ENCODE measurements at regions not wholly inside any gene's neighbourhood (a gene's known extent, or its start where the extent isn't known, plus 50 kb on each side); places are given as distances from the start of the nearest gene placed in this dataset.

GRCh38 chr5:57334475-57334874, 148.1 kb downstream of the ACTBL2 start:
- no peak for DNase-seq (ENCODE audit: extremely low spot score)
- intact Hi-C loops (cut with DNase I): no loop called here
- peaks cover 0 to 7% (median 1%) of the 10 kb centered on the region in 4 donors for H3K4me1 ChIP-seq
- no peaks in the 10 kb centered on the region for H3K36me3 ChIP-seq
- WGBS: 93% methylated on average over 1 of the region's 1 CpG
- H3K27me3 ChIP-seq: no peaks in the 10 kb centered on the region
- no peak overlapping the region for H3K4me3 ChIP-seq
- H3K27ac ChIP-seq (replicated peaks in 1 of 4): no peak overlapping the region
- TF ChIP-seq POLR2AphosphoS5 (IDR thresholded peaks at IDR 0.05): no peak
- no peak for TF ChIP-seq EP300 (IDR thresholded peaks at IDR 0.05)
- no peak for TF ChIP-seq POLR2A (IDR thresholded peaks at IDR 0.05; ENCODE audit: low read depth)
- TF ChIP-seq CTCF (IDR thresholded peaks at IDR 0.05): no peak
- H3K9me3 ChIP-seq: no peaks in the 10 kb centered on the region

GRCh38 chr5:57332361-57332760, 150.2 kb downstream of the ACTBL2 start:
- Histone ChIP-seq H3K27me3 (no peaks in the 10 kb centered on the region), H3K4me3 (no peak overlapping the region), H3K27ac (replicated peaks in 1 of 4) (no peak overlapping the region), H3K4me1 (peaks cover 0 to 7% (median 1%) of the 10 kb centered on the region in 4 donors), H3K9me3 (no peaks in the 10 kb centered on the region), H3K36me3 (no peaks in the 10 kb centered on the region)
- DNase-seq (ENCODE audit: extremely low spot score): no peak
- intact Hi-C loops (cut with DNase I): no loop called here
- TF ChIP-seq EP300 (IDR thresholded peaks at IDR 0.05) (no peak), POLR2AphosphoS5 (IDR thresholded peaks at IDR 0.05) (no peak), POLR2A (IDR thresholded peaks at IDR 0.05; ENCODE audit: low read depth) (no peak), CTCF (IDR thresholded peaks at IDR 0.05) (no peak)
- WGBS: 21% methylated on average over 4 of the region's 4 CpGs

DNA sequence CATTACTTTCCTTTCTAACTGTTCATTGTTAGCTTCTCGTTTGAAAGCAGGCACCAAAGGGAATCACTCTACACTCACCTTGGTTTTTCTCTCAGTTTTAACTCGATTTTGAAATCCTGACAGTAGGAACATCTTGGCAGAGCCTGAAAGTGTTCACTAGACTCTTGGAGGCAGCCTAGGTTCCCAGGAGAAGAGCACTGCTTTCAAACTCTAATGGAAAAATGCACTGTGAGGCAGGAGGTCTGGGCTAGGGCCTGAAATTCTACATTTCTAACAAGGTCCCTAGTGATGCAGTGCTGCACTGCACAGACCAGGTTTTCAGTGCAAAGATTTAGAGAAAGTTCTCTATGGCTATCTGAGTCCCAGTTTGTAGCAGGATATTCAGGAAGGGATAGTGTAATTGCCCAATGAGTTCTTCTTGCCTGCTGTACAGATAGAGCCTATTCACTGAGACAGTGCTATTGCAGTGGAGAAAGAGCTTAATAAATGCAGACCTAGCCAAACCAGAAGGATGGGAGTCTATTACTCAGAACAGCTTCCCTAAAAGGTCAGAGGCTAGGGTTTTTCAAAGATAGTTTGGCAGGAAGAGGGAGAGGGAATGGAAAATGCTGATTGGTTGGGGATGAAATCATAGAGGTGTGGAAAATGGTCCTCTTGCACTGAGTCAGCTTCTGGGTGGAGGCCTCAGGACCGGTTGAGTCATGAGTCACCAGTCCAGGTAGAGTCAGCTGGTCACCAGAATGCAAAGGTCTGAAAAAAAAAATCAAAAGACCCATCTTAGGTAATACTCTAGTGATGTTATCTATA, 153.9 kb downstream of the GPBP1 start:
- Histone ChIP-seq H3K27ac (replicated peaks in 1 of 4) (no peak overlapping the region), H3K4me1 (peaks cover 0 to 12% (median 0%) of the 10 kb centered on the region in 4 donors), H3K4me3 (no peak overlapping the region), H3K36me3 (no peaks in the 10 kb centered on the region), H3K9me3 (no peaks in the 10 kb centered on the region), H3K27me3 (no peaks in the 10 kb centered on the region)
- no peak for DNase-seq (ENCODE audit: extremely low spot score)
- TF ChIP-seq CTCF (IDR thresholded peaks at IDR 0.05) (no peak), EP300 (IDR thresholded peaks at IDR 0.05) (no peak), POLR2AphosphoS5 (IDR thresholded peaks at IDR 0.05) (no peak), POLR2A (IDR thresholded peaks at IDR 0.05; ENCODE audit: low read depth) (no peak)
- intact Hi-C loops (cut with DNase I): no loop called here
- WGBS: 42% methylated on average over 3 of the region's 3 CpGs

- Histone ChIP-seq H3K36me3 (no peaks in the 10 kb centered on the region), H3K4me1 (peaks cover 0 to 7% (median 0%) of the 10 kb centered on the region in 4 donors), H3K4me3 (no peak overlapping the region), H3K9me3 (no peaks in the 10 kb centered on the region), H3K27me3 (no peaks in the 10 kb centered on the region), H3K27ac (replicated peaks in 1 of 4) (no peak overlapping the region)
- no peak for DNase-seq (ENCODE audit: extremely low spot score)
- 88% methylated on average over 4 of the region's 4 CpGs for WGBS
- TF ChIP-seq POLR2AphosphoS5 (IDR thresholded peaks at IDR 0.05) (no peak), EP300 (IDR thresholded peaks at IDR 0.05) (no peak), CTCF (IDR thresholded peaks at IDR 0.05) (no peak)
- intact Hi-C loops (cut with DNase I): no loop called here
These were observed 152.0 kb downstream of the GPBP1 start for GRCh38 chr5:57325678-57326397.
